ENCODE measurements at regions not wholly inside any gene's neighbourhood (a gene's known extent, or its start where the extent isn't known, plus 50 kb on each side); places are given as distances from the start of the nearest gene placed in this dataset.

DNA sequence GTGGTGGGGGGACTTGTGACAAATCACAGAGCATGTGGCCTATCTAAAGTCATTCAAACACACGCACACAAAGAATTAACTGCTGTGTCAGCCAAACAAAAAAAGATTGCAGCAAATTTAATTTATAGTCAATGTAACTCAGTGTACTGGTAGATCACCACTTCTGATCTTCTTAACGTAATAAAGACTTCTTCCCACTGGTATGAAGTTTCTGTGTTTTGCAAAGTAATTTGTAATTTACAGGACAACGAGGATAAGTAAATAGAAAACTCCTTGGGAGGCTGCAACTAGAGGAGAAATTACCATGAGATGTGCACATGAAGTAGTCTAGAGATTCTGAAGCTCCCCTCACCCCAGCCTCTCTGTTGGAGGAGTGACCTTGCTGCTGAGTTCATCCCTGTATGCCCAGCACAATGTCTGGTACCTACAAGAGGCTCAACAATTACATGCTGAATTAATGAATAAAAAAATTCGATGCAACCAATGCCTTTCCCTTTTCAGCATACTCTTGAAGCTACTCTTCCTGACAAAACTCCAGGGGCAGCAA is 207.3 kb downstream of the ARRDC4 start:
- TF ChIP-seq, protein P1, sequence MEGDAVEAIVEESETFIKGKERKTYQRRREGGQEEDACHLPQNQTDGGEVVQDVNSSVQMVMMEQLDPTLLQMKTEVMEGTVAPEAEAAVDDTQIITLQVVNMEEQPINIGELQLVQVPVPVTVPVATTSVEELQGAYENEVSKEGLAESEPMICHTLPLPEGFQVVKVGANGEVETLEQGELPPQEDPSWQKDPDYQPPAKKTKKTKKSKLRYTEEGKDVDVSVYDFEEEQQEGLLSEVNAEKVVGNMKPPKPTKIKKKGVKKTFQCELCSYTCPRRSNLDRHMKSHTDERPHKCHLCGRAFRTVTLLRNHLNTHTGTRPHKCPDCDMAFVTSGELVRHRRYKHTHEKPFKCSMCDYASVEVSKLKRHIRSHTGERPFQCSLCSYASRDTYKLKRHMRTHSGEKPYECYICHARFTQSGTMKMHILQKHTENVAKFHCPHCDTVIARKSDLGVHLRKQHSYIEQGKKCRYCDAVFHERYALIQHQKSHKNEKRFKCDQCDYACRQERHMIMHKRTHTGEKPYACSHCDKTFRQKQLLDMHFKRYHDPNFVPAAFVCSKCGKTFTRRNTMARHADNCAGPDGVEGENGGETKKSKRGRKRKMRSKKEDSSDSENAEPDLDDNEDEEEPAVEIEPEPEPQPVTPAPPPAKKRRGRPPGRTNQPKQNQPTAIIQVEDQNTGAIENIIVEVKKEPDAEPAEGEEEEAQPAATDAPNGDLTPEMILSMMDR (IDR thresholded peaks at IDR 0.05) = no peak
- no peak for TF ChIP-seq POLR2A (IDR thresholded peaks at IDR 0.05)
